Uterus (tissue), 2 donors: ENCODE measurements at regions not wholly inside any gene's neighbourhood (a gene's known extent, or its start where the extent isn't known, plus 50 kb on each side); places are given as distances from the start of the nearest gene placed in this dataset.

Experiments used
- CTCF ChIP-seq, 4 experiments: fragments of 200-600 bp in 2 of 4; fragments of 450-650 bp in 2 of 4; sonication (generic) in 2 of 4; IDR thresholded peaks; one replicate each; pipeline ENCODE4 v1.5.1; 2016 to 2019; ENCODE audit warnings: antibody characterized with exemption in 4 of 4, mild to moderate bottlenecking in 2 of 4, moderate library complexity in 1 of 4
- POLR2A ChIP-seq, 2 donors: fragments of 450-650 bp; IDR thresholded peaks; one replicate each; pipeline ENCODE4 v1.6.1; 2016; ENCODE audit warnings: antibody characterized with exemption in 2 of 2, mild to moderate bottlenecking in 1 of 2, moderate library complexity in 1 of 2

- TF ChIP-seq CTCF (IDR thresholded peaks at IDR 0.05) (no peak), POLR2A (IDR thresholded peaks at IDR 0.05) (no peak)
These were observed 298.6 kb upstream of the CDH20 start for GRCh38 chr18:61034580-61034979.
